Lower lobe of right lung (tissue), 2 donors: ENCODE measurements at regions not wholly inside any gene's neighbourhood (a gene's known extent, or its start where the extent isn't known, plus 50 kb on each side); places are given as distances from the start of the nearest gene placed in this dataset.

Experiments used
- ATAC-seq, 2 donors: fragments of 200-7000 bp; cut with Tn5 transposase; one replicate each; pipeline ENCODE4 v1.9.1; 2020 to 2022; ENCODE audit warnings: mild to moderate bottlenecking in 2 of 2, moderate library complexity in 2 of 2
- DNase-seq: peaks from one replicate; pipeline ENCODE4 v3.0.0-alpha.2; 2020
- H3K27ac ChIP-seq: fragments of 200-600 bp; one replicate; pipeline ENCODE4 v1.8.0; 2022
- H3K27me3 ChIP-seq: fragments of 200-600 bp; one replicate; pipeline ENCODE4 v1.8.0; 2022; ENCODE audit warnings: low read depth
- H3K36me3 ChIP-seq: fragments of 200-600 bp; one replicate; pipeline ENCODE4 v1.8.0; 2022; ENCODE audit warnings: mild to moderate bottlenecking
- H3K4me1 ChIP-seq: fragments of 200-600 bp; one replicate; pipeline ENCODE4 v1.8.0; 2022
- H3K4me3 ChIP-seq: fragments of 200-600 bp; one replicate; pipeline ENCODE4 v1.8.0; 2022; ENCODE audit warnings: mild to moderate bottlenecking
- H3K9me3 ChIP-seq: fragments of 200-600 bp; one replicate; pipeline ENCODE4 v1.8.0; 2022
- CTCF ChIP-seq: fragments of 200-600 bp; IDR thresholded peaks from one replicate; pipeline ENCODE4 v1.8.0; 2022; ENCODE audit warnings: antibody characterized with exemption, mild to moderate bottlenecking
- intact Hi-C: fragments of 100-400 bp; cut with DNase I; formaldehyde crosslinking; loops from one replicate; pipeline ENCODE4 v1.11.0; 2022
- donor health status: DM: no; HTN: yes; CAD: no; lungs with severe emphysema.

- Histone ChIP-seq H3K27ac (no peak overlapping the region), H3K9me3 (no peaks in the 10 kb centered on the region)
Measured at GRCh38 chr12:5140190-5140589, 96.5 kb downstream of the KCNA5 start.

GRCh38 chr12:5148880-5149279, 105.2 kb downstream of the KCNA5 start:
- no peak overlapping the region for H3K4me3 ChIP-seq
- peaks cover 9% of the 10 kb centered on the region for H3K27me3 ChIP-seq
- ATAC-seq (no peak), DNase-seq (no peak)
- H3K4me1 ChIP-seq: no peaks in the 10 kb centered on the region
- intact Hi-C loops: no loop called here
- TF ChIP-seq CTCF: no peak
- no peak overlapping the region for H3K27ac ChIP-seq
- no peaks in the 10 kb centered on the region for H3K9me3 ChIP-seq
- no peaks in the 10 kb centered on the region for H3K36me3 ChIP-seq

More at GRCh38 chr12:5140190-5140589, 96.5 kb downstream of the KCNA5 start:
- H3K4me1 ChIP-seq: no peaks in the 10 kb centered on the region
- ATAC-seq (peak in 1 of 2 donors; percentile 17), DNase-seq (no peak)
- intact Hi-C loops: no loop called here
- TF ChIP-seq CTCF: no peak
- H3K4me3 ChIP-seq: no peak overlapping the region
- H3K27me3 ChIP-seq: no peaks in the 10 kb centered on the region
- no peaks in the 10 kb centered on the region for H3K36me3 ChIP-seq

- Histone ChIP-seq H3K36me3 (no peaks in the 10 kb centered on the region), H3K9me3 (no peaks in the 10 kb centered on the region), H3K27ac (no peak overlapping the region), H3K4me1 (no peaks in the 10 kb centered on the region), H3K27me3 (peaks cover under 1% of the 10 kb centered on the region), H3K4me3 (no peak overlapping the region)
- DNase-seq (no peak), ATAC-seq (no peak)
- no peak for TF ChIP-seq CTCF
- intact Hi-C loops: no loop called here
Measured at GRCh38 chr12:5154091-5154490, 110.4 kb downstream of the KCNA5 start.

- intact Hi-C loops: no loop called here
- no peaks in the 10 kb centered on the region for H3K4me1 ChIP-seq
- no peak overlapping the region for H3K4me3 ChIP-seq
- H3K27ac ChIP-seq: no peak overlapping the region
- H3K27me3 ChIP-seq: no peaks in the 10 kb centered on the region
- no peaks in the 10 kb centered on the region for H3K9me3 ChIP-seq
- no peaks in the 10 kb centered on the region for H3K36me3 ChIP-seq
- no peak for ATAC-seq
- DNase-seq: no peak
- TF ChIP-seq CTCF: no peak
Measured at GRCh38 chr12:5155866-5156265, 112.2 kb downstream of the KCNA5 start.

GRCh38 chr12:5160827-5161226, 117.1 kb downstream of the KCNA5 start:
- no peak overlapping the region for H3K4me3 ChIP-seq
- ATAC-seq (no peak), DNase-seq (no peak)
- no peaks in the 10 kb centered on the region for H3K9me3 ChIP-seq
- H3K4me1 ChIP-seq: no peaks in the 10 kb centered on the region
- H3K27ac ChIP-seq: no peak overlapping the region
- H3K36me3 ChIP-seq: no peaks in the 10 kb centered on the region
- no peaks in the 10 kb centered on the region for H3K27me3 ChIP-seq
- no peak for TF ChIP-seq CTCF
- intact Hi-C loops: no loop called here

GRCh38 chr12:5163661-5164060, 120.0 kb downstream of the KCNA5 start:
- Histone ChIP-seq H3K36me3 (no peaks in the 10 kb centered on the region), H3K27me3 (no peaks in the 10 kb centered on the region), H3K9me3 (no peaks in the 10 kb centered on the region), H3K4me1 (no peaks in the 10 kb centered on the region), H3K27ac (no peak overlapping the region), H3K4me3 (no peak overlapping the region)
- DNase-seq: no peak
- TF ChIP-seq CTCF: no peak
- intact Hi-C loops: no loop called here
- ATAC-seq: no peak
